GM18861 (cell line): ENCODE measurements at regions not wholly inside any gene's neighbourhood (a gene's known extent, or its start where the extent isn't known, plus 50 kb on each side); places are given as distances from the start of the nearest gene placed in this dataset.
"Not testable (repeated sequence)": the region's sequence is repeated elsewhere in the genome, so short reads cannot be mapped to it uniquely, and the experiment has no call there.

Source experiments
- ATAC-seq: cut with Tn5 transposase; IDR thresholded peaks from one replicate; pipeline ENCODE4 v1.9.1; 2021; ENCODE audit not compliant: unreplicated experiment

DNA sequence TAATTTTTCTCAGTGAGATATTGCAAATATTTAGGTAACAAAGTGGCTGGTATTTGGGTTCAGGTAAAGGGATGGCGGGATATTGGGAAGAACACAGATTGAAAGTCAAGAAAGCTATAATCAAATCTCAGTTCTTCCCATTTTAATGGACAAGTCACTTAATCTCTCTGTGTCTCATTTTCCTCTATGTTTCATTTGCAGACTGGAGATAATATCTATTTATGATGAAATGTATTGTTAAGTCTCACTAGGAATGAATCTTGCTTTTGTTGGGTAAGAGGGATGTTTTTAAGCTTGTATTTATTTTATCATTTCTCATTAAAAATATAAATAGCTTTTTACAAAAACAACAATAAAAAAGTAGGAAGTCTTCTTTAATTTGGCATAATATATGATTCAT, 175.4 kb downstream of the ISL1 start:
- ATAC-seq = no peak

GRCh38 chr5:51559339-51559738, 176.1 kb downstream of the ISL1 start:
- no peak for ATAC-seq

DNA sequence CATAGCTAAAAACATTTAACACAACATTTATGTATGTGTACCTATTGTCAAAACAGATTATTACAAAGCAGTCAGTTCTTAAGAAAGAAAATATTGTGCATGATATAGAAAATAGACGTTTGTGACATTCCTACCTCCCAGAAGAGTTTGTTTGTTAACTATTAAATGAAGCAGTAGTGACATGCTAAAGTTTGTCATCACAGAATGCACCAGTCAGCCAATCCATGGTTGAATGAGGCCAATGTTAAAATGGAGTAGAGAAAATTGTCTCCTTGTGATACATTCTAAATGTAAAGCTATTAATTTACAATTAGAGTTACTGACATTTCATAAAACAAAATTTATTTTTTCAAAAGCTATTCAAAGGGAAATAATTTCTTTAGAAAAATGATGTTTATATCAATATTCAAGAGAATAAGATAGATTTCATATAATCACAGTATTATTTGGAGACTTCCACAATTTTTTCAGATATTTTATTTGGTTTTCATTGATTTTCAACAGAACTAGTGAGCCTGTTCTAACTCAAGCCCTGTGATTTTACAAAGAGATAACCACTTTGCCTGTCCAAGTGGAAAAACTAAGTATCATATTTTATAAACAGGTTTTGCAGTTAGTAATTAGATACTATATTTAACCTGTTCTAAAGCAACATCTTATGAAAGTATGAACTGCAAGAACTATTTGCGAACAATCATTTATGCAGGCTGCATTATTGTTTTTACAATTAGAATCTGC, 176.8 kb downstream of the ISL1 start:
- no peak for ATAC-seq

DNA sequence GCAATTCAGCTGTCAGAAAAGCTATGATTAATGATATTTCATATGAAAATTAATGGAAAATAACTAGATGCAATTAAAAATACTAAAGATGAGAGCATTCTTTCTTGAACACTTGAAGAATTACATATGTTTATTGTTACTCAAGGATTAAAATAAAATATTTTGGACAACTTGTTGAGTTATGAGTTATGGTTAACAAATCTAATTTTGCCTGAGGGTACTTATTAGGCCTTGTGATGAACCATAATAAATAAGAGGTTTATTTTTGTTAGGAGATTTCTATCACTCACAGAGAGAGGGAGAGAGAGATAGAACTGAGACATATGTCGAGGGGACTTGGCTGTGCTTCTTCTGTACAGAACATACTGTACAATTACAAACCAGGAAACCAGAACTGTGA, 183.7 kb downstream of the ISL1 start:
- ATAC-seq = no peak

DNA sequence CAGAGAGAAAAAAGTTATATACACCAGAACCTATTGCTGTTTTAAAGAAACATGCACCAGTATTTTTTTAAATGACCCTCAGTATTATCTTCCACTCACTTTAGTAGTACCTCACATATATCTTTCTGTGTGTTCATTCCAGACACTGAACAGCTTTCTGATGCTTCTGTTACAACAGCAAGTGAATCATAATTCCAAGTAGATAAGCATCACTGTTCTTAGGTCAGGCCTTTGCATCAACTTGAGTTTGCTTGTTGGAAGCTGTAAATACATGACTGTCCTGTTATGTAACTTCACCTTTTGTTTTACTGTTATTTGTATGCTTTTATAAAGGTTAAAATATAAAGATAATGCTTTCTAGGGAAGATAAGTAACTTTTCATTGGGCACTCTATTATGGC, 184.4 kb downstream of the ISL1 start:
- ATAC-seq = no peak

DNA sequence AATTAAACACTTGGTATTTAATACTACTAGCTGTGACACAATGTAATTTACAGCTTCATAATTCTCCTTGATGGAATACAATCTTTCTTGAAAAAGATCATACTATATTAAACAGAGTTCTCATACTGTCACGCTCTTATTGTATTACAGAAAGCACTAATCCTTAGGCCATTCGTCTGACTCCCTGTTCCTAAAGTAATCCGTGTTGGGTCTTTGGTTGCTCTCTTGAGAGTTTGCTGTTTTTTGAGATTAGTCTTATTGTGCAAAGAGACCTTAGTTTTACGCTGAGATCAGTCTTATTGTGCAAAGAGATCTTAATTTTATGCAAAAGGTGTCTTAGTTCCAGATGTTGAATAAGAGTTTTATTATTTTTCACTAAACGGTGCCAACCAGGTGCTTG, 190.6 kb downstream of the ISL1 start:
- ATAC-seq = no peak

DNA sequence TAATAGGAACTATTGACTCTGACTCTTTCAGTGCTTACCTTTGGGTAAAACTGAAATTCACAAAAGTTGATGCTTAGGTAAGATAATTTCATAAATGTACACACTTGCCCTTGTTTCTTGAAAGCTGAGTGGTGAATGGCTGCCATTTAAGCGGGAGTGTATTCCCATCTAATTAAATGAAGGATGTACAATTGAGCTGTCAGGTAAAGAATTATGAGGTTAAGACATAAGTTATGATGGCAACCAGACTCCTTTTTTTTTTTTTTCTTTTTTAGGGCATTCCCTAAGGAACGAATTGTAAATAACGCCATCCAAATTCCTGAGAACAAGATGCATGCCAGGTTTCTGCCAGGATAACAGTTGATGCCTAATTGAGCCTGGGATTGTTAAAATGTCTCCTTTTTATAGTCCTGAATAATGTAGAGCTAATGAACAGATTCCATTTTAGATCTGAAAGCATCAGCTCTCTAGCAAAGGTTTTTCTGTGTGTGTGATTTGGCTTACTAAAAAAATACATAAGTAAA, 199.7 kb downstream of the ISL1 start:
- ATAC-seq = no peak

GRCh38 chr5:51598026-51598425, 214.8 kb downstream of the ISL1 start:
- no peak for ATAC-seq

DNA sequence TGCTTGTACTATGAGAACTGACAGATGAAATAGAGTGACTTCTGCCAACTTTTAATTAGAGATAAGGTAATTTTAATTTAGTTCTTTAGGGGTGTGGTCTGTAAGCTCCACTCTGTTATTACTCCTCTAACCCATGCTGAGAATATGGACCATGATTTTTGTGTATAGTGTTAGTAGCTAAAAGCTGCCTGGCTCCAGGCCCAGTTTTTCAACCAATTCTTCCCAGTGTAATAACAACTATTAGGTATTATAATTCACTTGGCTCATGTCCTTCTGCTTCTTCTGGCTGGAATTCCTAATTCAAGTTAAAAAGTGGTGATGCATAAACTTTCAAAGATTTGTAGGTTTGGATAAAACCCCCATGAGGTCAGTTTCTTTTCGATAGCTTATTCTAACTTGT, 216.3 kb downstream of the ISL1 start:
- no peak for ATAC-seq

- no peak for ATAC-seq
These were observed 221.1 kb downstream of the ISL1 start for GRCh38 chr5:51604324-51604723.

DNA sequence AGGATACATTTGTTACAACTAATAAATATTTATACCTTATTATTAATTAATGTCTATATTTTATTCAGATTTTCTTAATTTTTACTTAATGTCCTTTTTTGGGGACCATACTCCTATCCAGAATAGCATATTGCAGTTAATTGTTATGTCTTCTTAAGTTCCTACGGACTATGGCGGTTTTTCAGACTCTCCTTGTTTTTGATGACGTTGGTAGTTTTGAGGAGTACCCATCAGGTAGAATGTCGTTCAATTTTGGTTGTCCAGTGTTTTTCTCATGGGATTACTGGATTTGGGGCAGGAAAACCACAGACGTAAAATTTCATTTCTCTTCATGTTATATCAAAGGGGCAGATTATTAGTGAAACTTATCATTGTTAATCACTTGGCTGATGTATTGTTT, 223.7 kb downstream of the ISL1 start:
- ATAC-seq = no peak

- ATAC-seq = no peak
These were observed 235.0 kb downstream of the ISL1 start for GRCh38 chr5:51618234-51618633.

DNA sequence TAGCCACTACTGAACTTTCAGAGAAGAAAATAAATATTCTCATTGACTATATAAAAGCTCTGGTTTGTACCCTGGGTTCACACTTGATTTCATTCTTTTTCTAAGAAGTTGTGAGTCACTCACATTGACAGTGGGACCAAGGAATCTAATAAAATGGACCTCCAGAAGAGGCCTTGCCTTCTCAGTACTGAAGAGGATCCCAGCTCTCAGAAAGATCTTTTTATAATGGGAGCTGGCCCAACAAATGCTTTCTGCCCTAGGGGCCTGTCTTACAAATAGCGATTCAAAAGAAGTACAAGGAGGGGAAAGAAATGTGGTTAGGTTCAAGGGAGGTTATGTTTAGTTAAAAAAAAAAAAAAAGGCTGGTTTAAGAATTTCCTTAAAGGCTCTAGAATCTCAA, 237.9 kb downstream of the ISL1 start:
- no peak for ATAC-seq

GRCh38 chr5:51622161-51622790, 239.0 kb downstream of the ISL1 start:
- ATAC-seq = no peak

- no peak for ATAC-seq
These were observed 242.1 kb downstream of the ISL1 start for GRCh38 chr5:51625224-51625968.

- ATAC-seq = no peak
These were observed 248.8 kb downstream of the ISL1 start for GRCh38 chr5:51632027-51632426.

DNA sequence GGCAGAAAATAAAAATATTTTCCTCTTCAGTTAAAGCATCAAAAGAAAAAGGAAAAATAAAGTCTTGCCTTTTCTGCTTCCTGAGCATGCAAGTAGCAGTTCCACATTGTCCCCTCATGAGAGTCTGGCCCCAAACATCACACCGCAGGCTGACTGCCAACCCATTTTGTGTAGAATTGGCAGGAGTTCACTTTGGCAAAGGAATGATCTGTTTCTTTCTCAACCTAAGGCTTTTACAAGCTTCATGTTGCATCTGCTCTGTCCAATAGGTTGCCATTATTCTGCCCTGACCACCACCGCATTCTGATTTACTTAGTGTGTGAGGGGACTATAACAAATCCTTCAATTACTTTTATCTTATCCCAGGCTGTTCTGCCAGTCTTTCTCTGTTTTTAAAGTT, 249.5 kb downstream of the ISL1 start:
- ATAC-seq = no peak

DNA sequence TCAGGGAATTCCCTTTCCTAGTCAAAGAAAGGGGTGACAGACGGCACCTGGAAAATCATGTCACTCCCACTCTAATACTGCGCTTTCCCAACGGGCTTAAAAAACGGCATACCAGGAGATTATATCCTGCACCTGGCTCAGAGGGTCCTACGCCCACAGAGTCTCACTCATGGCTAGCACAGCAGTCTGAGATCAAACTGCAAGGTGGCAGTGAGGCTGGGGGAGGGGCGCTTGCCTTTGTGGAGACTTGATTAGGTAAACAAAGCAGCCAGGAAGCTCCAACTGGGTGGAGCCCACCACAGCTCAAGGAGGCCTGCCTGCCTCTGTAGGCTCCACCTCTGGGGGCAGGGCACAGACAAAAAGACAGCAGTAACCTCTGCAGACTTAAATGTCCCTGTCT, 253.7 kb downstream of the ISL1 start:
- ATAC-seq = not testable (repeated sequence)

DNA sequence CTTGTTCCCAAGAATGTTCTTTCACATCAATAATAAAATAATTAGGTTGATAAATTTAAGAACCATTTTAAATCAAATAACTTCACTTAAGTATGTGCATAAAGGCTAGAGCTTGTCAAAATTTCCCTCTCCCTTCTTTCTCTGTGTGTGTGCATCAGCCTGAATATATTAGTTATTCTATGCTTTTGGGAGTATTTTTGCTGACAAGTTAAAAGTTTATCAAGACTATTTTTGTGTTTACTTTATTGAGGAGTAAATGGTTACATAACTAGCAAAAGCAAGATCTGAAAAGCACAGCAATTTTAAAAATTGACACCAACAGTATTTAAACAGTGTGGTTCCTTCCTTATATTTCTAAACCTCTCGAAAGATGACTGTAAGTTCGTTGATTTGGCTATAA, 261.7 kb downstream of the ISL1 start:
- ATAC-seq = no peak

- ATAC-seq = no peak
These were observed 263.2 kb downstream of the ISL1 start for GRCh38 chr5:51646482-51646881.

DNA sequence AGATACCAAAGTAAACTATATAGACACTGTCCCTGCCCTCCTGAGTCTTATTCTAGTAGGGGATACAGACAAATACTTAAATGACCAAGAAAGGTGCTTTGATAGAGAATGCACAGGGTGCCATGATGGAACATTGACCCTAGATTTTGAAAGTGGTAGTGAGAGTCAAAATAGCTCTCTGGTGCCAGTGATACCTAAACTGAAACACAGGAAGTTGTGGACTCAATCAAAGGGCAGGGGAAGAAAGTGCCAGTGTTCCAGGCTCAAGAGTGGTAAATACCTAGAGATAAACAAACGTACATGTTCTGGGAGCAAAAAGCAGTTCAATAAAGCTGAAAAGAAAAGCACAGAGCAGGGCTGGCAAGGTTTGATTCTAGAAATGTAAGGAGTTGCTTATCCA, 267.6 kb downstream of the ISL1 start:
- ATAC-seq = no peak

DNA sequence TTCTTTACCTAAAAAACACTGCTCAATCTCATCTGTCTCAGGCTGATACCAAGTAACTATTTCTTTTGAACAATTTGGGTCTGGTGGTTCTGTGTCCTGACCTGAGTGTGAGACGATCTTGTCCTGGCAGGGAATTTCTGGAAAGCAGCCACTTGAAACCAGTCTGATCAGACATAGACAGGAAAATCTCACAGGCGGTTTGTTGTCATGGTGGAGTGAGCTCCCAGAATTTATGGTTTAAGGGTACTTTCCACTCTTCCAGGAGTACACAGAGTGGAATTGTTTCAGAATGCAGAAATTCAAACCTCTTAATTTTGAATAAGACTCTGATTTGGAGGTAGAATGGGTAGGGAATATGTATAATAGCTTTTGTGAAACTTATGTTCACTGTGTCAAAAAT, 268.2 kb downstream of the ISL1 start:
- ATAC-seq = no peak
